K562 (cell line): ENCODE measurements at regions not wholly inside any gene's neighbourhood (a gene's known extent, or its start where the extent isn't known, plus 50 kb on each side); places are given as distances from the start of the nearest gene placed in this dataset.

Experiments used
- ATAC-seq: fragments of 200-7000 bp; cut with Tn5 transposase; 3 replicates; pipeline ENCODE4 v1.9.1; 2020; ENCODE audit warnings: moderate library complexity
- BruUV-seq: library from RNA; stranded (reverse); fragments of 400-500 nt; replicated peaks from 2 replicates; lab custom pipeline; 2021; lab: Mats Ljungman, UMichigan
- CTCF ChIA-PET: fragments of 300-600 bp; formaldehyde crosslinking; extraction: SDS; loops from one replicate; lab custom pipeline; 2021; ENCODE audit warnings: low intra/inter-chr PET ratio; lab: Yijun Ruan, JAX
- POLR2A ChIA-PET: fragments of 300-600, 350-650 bp; sonication (Branson Sonifier 250); formaldehyde crosslinking; extraction: SDS; loops from one replicate; lab custom pipeline; 2021; ENCODE audit warnings: antibody characterized with exemption, inconsistent platforms; lab: Yijun Ruan, JAX
- DNase-seq, 4 experiments: peaks; one replicate each; pipeline versions ENCODE4 v3.0.0 to v3.0.0-alpha.2; 2011 to 2018; ENCODE audit warnings: low spot score in 3 of 4, mixed read lengths in 3 of 4; ENCODE audit errors: extremely low read depth in 1 of 4
- FAIRE-seq: peaks from 2 replicates; lab custom pipeline; 2011; peaks lifted over from hg19 to GRCh38; lab: Jason Lieb, UNC
- H2AFZ ChIP-seq: 2 replicates; pipeline ENCODE4 v1.6.0; 2011; ENCODE audit warnings: low read depth, low read length, control low read depth, inconsistent platforms
- H3K27ac ChIP-seq: fragments of 200-600 bp; 3 replicates; pipeline ENCODE4 v1.8.0; 2011; ENCODE audit warnings: low read depth, mild to moderate bottlenecking, control low read depth, inconsistent platforms, low read length, moderate library complexity, mixed read lengths; ENCODE audit errors: extremely low read depth
- H3K27me3 ChIP-seq, 2 experiments: fragments of 300-600 bp in 1 of 2; 2 replicates in 1 of 2; 3 replicates in 1 of 2; pipeline versions ENCODE4 v1.6.0 to v1.8.0; 2011; ENCODE audit warnings: inconsistent platforms in 2 of 2, low read length in 2 of 2, mild to moderate bottlenecking in 1 of 2, mixed read lengths in 1 of 2, moderate library complexity in 1 of 2; ENCODE audit not compliant: control insufficient read depth in 2 of 2, insufficient read depth in 2 of 2
- H3K36me3 ChIP-seq: fragments of 300-600 bp; 3 replicates; pipeline ENCODE4 v1.8.0; 2011; ENCODE audit warnings: mild to moderate bottlenecking, low read length, inconsistent platforms; ENCODE audit not compliant: control insufficient read depth, insufficient read depth
- H3K4me1 ChIP-seq, 2 experiments: fragments of 200-600 bp in 1 of 2; replicated peaks in 1 of 2; 2 replicates in 1 of 2; 3 replicates in 1 of 2; pipeline versions ENCODE4 v1.5.1 to v1.8.0; 2011; ENCODE audit warnings: inconsistent platforms in 2 of 2, low read length in 2 of 2, mild to moderate bottlenecking in 1 of 2, mixed read lengths in 1 of 2, moderate library complexity in 1 of 2; ENCODE audit not compliant: control insufficient read depth in 2 of 2, insufficient read depth in 2 of 2
- H3K4me2 ChIP-seq: 2 replicates; pipeline ENCODE4 v1.6.1; 2011; ENCODE audit warnings: low read length, control low read depth, inconsistent platforms, mixed read lengths; ENCODE audit not compliant: insufficient read depth
- H3K4me3 ChIP-seq: fragments of 200-600 bp; sonication (generic), shearing (Covaris generic); 2 replicates; pipeline ENCODE4 v1.5.1; 2016; ENCODE audit warnings: control low read depth, inconsistent platforms
- H3K79me2 ChIP-seq: fragments of 200-600 bp; 3 replicates; pipeline ENCODE4 v1.8.0; 2011; ENCODE audit warnings: low read length, inconsistent platforms; ENCODE audit not compliant: control insufficient read depth, insufficient read depth
- H3K9ac ChIP-seq, 2 experiments: 2 replicates each; pipeline versions ENCODE4 v1.6.0 to v1.6.1; 2011; ENCODE audit warnings: low read depth in 2 of 2, low read length in 2 of 2, control low read depth in 1 of 2, inconsistent platforms in 1 of 2, mild to moderate bottlenecking in 1 of 2, mixed read lengths in 1 of 2; ENCODE audit not compliant: insufficient read depth in 1 of 2
- H3K9me1 ChIP-seq: one replicate; pipeline ENCODE4 v1.6.0; 2011; ENCODE audit warnings: inconsistent platforms, mild to moderate bottlenecking, low read length, moderate library complexity; ENCODE audit not compliant: control insufficient read depth, insufficient read depth
- H3K9me3 ChIP-seq: replicated peaks from 2 replicates; pipeline ENCODE4 v1.5.1; 2011; ENCODE audit warnings: low read depth, low read length, inconsistent platforms; ENCODE audit not compliant: control insufficient read depth, insufficient read depth
- H4K20me1 ChIP-seq: replicated peaks from 2 replicates; pipeline ENCODE4 v1.6.1; 2011; ENCODE audit warnings: low read length, inconsistent platforms, mixed read lengths; ENCODE audit not compliant: control insufficient read depth, insufficient read depth
- BRD9 ChIP-seq: fragments of 450-650 bp; IDR thresholded peaks from 2 replicates; pipeline ENCODE4 v1.6.1; 2018; ENCODE audit warnings: low read depth; ENCODE audit not compliant: partially characterized antibody
- E2F5 ChIP-seq: sonication (generic); formaldehyde crosslinking; IDR thresholded peaks from 2 replicates; pipeline ENCODE4 v1.8.0; 2022; ENCODE audit warnings: mild to moderate bottlenecking, missing genetic modification reagents
- ELK1 ChIP-seq: sonication (generic); formaldehyde crosslinking; IDR thresholded peaks from 2 replicates; pipeline ENCODE4 v1.8.1; 2022; ENCODE audit warnings: missing genetic modification reagents
- FOXO4 ChIP-seq: fragments of 450-650 bp; formaldehyde crosslinking; IDR thresholded peaks from 2 replicates; pipeline ENCODE4 v1.4.0; 2020; ENCODE audit warnings: mild to moderate bottlenecking, moderate library complexity
- KHSRP ChIP-seq: fragments of 450-650 bp; IDR thresholded peaks from 2 replicates; pipeline ENCODE4 v1.6.1; 2017
- KLF16 ChIP-seq: IDR thresholded peaks from 2 replicates; pipeline ENCODE4 v1.6.1; 2016; ENCODE audit warnings: antibody characterized with exemption
- NCOA2 ChIP-seq, 2 experiments: fragments of 450-650 bp; IDR thresholded peaks; 2 replicates each; pipeline ENCODE4 v1.6.1; 2018; ENCODE audit warnings: mild to moderate bottlenecking in 2 of 2, moderate library complexity in 1 of 2; ENCODE audit not compliant: partially characterized antibody in 2 of 2
- PRPF4 ChIP-seq: fragments of 200-400 bp; formaldehyde crosslinking; IDR thresholded peaks from one replicate; pipeline ENCODE4 v1.6.1; 2017; ENCODE audit warnings: low read length, low read depth, mild to moderate bottlenecking; ENCODE audit not compliant: insufficient read depth, poor library complexity, severe bottlenecking
- RHOXF2B ChIP-seq: fragments of 250-450 bp; sonication (Bioruptor Pico); conservative IDR thresholded peaks from 2 replicates; pipeline ENCODE4 v1.5.1; 2021
- SIN3B ChIP-seq: fragments of 450-650 bp; IDR thresholded peaks from 2 replicates; pipeline ENCODE4 v1.6.1; 2017; ENCODE audit warnings: low read depth, mild to moderate bottlenecking, moderate library complexity
- STAT5A ChIP-seq: IDR thresholded peaks from 2 replicates; pipeline ENCODE4 v1.6.1; 2012; ENCODE audit warnings: low read length, inconsistent platforms, borderline replicate concordance
- ZBTB17 ChIP-seq: fragments of 450-650 bp; formaldehyde crosslinking; IDR thresholded peaks from 2 replicates; pipeline ENCODE4 v1.4.0; 2020; ENCODE audit warnings: mild to moderate bottlenecking
- ZBTB49 ChIP-seq: sonication (generic); formaldehyde crosslinking; IDR thresholded peaks from 2 replicates; pipeline ENCODE4 v1.8.0; 2022; ENCODE audit warnings: missing genetic modification reagents, mild to moderate bottlenecking, borderline replicate concordance
- ZC3H11A ChIP-seq: IDR thresholded peaks from 2 replicates; pipeline ENCODE4 v1.6.1; 2012; ENCODE audit warnings: low read depth, low read length, improper control_type of control experiment
- ZNF239 ChIP-seq: fragments of 250-450 bp; sonication (Bioruptor Pico); IDR thresholded peaks from 2 replicates; pipeline ENCODE4 v1.4.0; 2020; ENCODE audit warnings: mild to moderate bottlenecking
- ZNF695 ChIP-seq: fragments of 450-650 bp; formaldehyde crosslinking; IDR thresholded peaks from 2 replicates; pipeline ENCODE4 v1.4.0; 2020; ENCODE audit warnings: mild to moderate bottlenecking, moderate library complexity
- ZSCAN32 ChIP-seq: fragments of 450-650 bp; formaldehyde crosslinking; IDR thresholded peaks from 2 replicates; pipeline ENCODE4 v1.4.0; 2020; ENCODE audit warnings: mild to moderate bottlenecking, moderate library complexity
- WGBS: fragments of 100-300 bp; shearing (Covaris generic); methylation state at CpG from one replicate; pipeline ENCODE4 v1.1.6; 2016; ENCODE audit warnings: low coverage, mixed read lengths; ENCODE audit not compliant: insufficient coverage; ENCODE audit errors: missing lambda C conversion rate; 5-methylcytosine and 5-hydroxymethylcytosine counted together
- in situ Hi-C: fragments of 300-500 bp; cut with MboI; formaldehyde crosslinking; loops from 4 replicates; pipeline ENCODE4 v1.15.0; 2018; ENCODE audit warnings: inconsistent platforms, mixed read lengths
- intact Hi-C: fragments of 100-400 bp; cut with micrococcal nuclease; formaldehyde crosslinking; loops from 2 replicates; pipeline ENCODE4 v1.14.2; 2022

- TF ChIP-seq E2F5: no peak
- no peak for TF ChIP-seq ZBTB17 (CRISPR knock-in tag)
- TF ChIP-seq ELK1 (CRISPR knock-in tag): no peak
- TF ChIP-seq ZNF695: no peak
- no peak for TF ChIP-seq PRPF4
- TF ChIP-seq RHOXF2B (CRISPR knock-in tag): no peak
- TF ChIP-seq KHSRP: no peak
- TF ChIP-seq ZSCAN32 (CRISPR knock-in tag): no peak
- no peak for TF ChIP-seq KLF16
- TF ChIP-seq NCOA2 (IDR thresholded peaks at IDR 0.05; ENCODE audit: partially characterized antibody in 2 of 2): no peak
- TF ChIP-seq ZNF239: no peak
- TF ChIP-seq SIN3B: no peak
- no peak for TF ChIP-seq ZC3H11A
- no peak for TF ChIP-seq FOXO4 (CRISPR knock-in tag)
- no peak for TF ChIP-seq BRD9
- TF ChIP-seq STAT5A: no peak
- no peak for TF ChIP-seq ZBTB49 (CRISPR knock-in tag)
- in situ Hi-C loops (no loop called here), intact Hi-C loops (no loop called here)
- ATAC-seq: no peak
- Histone ChIP-seq H3K79me2 (no peaks in the 10 kb centered on the region), H4K20me1 (no peaks in the 10 kb centered on the region), H3K4me1 (no peaks in the 10 kb centered on the region), H3K4me3 (no peak overlapping the region), H3K9me1 (no peaks in the 10 kb centered on the region), H3K27me3 (no peaks in the 10 kb centered on the region), H3K9me3 (no peaks in the 10 kb centered on the region), H2AFZ (no peak overlapping the region), H3K4me2 (no peak overlapping the region), H3K27ac (no peak overlapping the region), H3K9ac (no peak overlapping the region), H3K36me3 (no peaks in the 10 kb centered on the region)
- no peak for FAIRE-seq
- 0% methylated on average over 2 of the region's 2 CpGs for WGBS
- no TSS peak for BruUV-seq
- DNase-seq: no peak
- POLR2A ChIA-PET: no interaction called here
- CTCF ChIA-PET: no interaction called here
Measured at GRCh38 chr9:115765060-115765459, 388.5 kb upstream of the PAPPA start.
